GM12873 (cell line): ENCODE measurements at regions not wholly inside any gene's neighbourhood (a gene's known extent, or its start where the extent isn't known, plus 50 kb on each side); places are given as distances from the start of the nearest gene placed in this dataset.

Experiments
- CTCF ChIP-seq: IDR thresholded peaks from 2 replicates; pipeline ENCODE4 v1.5.1; 2012; ENCODE audit warnings: low read depth, mild to moderate bottlenecking, moderate library complexity, low read length, control low read depth; ENCODE audit not compliant: insufficient read depth; ENCODE audit errors: missing control alignments

- TF ChIP-seq CTCF, result no peak
These were observed 64.8 kb downstream of the PDCL3 start for GRCh38 chr2:100627330-100628300.

GRCh38 chr2:100628506-100628905, 65.7 kb downstream of the PDCL3 start:
- TF ChIP-seq CTCF, result no peak

GRCh38 chr2:100629309-100629708, 66.5 kb downstream of the PDCL3 start:
- TF ChIP-seq CTCF, result no peak

- no peak for TF ChIP-seq CTCF
These were observed 67.7 kb downstream of the PDCL3 start for GRCh38 chr2:100630473-100630977.

- TF ChIP-seq CTCF, result no peak
These were observed 69.2 kb downstream of the PDCL3 start for GRCh38 chr2:100632037-100632436.

DNA sequence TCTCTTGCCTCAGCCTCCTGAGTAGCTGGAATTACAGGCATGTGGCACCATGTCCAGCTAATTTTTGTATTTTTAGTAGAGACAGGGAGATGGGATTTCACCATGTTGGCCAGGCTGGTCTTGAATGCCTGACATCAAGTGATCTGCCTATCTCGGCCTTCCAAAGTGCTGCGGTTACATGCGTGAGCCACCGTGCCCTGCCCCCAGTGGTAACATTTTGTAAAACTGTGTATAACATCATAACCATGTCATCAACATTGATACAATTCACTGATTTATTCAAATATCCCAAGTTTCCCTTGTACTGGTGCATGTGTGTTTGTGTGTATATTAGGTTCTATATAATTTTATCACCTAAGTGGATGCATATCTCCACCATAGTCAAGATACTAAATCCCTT, 70.0 kb downstream of the PDCL3 start:
- TF ChIP-seq CTCF, result no peak

DNA sequence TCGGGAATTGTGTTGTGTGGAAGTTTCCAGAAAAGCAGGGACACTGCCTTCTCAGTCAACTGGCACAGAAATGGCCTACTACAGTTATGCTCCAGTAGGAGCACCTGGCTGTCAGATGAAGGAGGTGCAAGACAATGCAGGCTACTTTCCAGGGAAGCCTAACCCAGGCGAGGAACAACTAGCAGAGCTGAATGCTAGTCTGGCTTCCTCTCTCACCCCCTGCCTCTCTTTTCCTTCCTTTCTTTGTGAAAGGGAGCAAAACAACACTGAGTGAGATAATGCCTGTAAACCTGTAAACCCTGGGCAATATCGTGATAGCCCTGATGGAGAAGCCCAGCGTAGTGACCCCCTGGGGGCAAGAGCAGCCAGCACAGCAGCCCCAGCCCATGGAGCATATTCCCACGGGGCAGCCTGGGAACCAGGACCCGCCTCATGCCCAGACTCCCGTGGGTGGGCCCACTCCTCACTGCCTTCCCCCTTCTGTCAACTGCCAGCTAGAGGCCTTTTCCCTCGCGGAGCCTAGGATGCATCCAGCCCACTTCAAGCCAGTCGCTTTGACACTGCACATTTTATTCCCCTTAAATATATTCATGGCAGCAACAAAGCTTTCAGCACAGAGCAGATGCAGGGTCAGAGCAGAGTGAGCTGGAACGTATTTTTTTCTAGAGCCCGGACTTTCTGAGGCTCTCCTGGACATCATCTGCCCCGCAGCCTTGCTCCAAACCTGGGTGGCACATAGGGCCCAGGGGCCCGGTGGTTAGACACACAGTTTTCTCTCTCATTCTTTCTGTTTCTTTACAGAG, 77.0 kb downstream of the PDCL3 start:
- TF ChIP-seq CTCF, result no peak
